ENCODE measurements at regions not wholly inside any gene's neighbourhood (a gene's known extent, or its start where the extent isn't known, plus 50 kb on each side); places are given as distances from the start of the nearest gene placed in this dataset.

DNA sequence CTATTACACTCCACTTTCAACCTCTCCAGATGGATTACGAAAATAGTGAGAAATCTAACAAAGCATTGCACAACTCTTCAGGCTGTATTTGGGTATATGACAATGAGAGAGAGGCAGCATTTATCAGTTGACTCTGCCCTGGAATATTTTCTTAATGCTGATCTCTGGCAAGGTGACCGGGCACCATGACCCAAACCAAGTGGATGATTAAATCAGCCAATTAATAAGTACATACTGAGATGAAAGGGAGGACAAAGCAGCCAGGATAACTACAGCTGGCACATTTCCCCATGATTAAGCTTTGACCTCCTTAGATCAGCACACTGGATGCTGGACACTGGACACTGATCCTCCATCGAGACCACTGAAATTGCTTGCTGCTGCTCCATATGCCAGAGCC lies 218.2 kb downstream of the ASCL1 start:
- no peak overlapping the region for H3K14ac ChIP-seq (ENCODE audit: low read length)
- no peaks in the 10 kb centered on the region for H3K9me3 ChIP-seq (ENCODE audit: insufficient read depth, low read depth, low read length)
- H2BK12ac ChIP-seq (ENCODE audit: low read length): no peak overlapping the region
- H3K4me1 ChIP-seq (ENCODE audit: control insufficient read depth in 1 of 2, insufficient read depth in 2 of 2, low read length in 2 of 2): no peaks in the 10 kb centered on the region
- no peak overlapping the region for H3K18ac ChIP-seq (ENCODE audit: low read length)
- H3K9ac ChIP-seq (ENCODE audit: low read length): no peak overlapping the region
- no peak overlapping the region for H3K4me3 ChIP-seq (ENCODE audit: low read depth, low read length)
- H3K4me2 ChIP-seq (ENCODE audit: low read length): no peak overlapping the region
- no peaks in the 10 kb centered on the region for H3K27me3 ChIP-seq (ENCODE audit: insufficient read depth, low read length)
- no peak overlapping the region for H2AFZ ChIP-seq (ENCODE audit: insufficient read depth, low read length, poor library complexity)
- DNase-seq: no peak
- H2BK120ac ChIP-seq (ENCODE audit: insufficient read depth, low read length, poor library complexity): no peak overlapping the region
- no peak overlapping the region for H4K8ac ChIP-seq (ENCODE audit: low read depth, low read length)
- H4K91ac ChIP-seq (ENCODE audit: low read depth, low read length): no peak overlapping the region
- H3K27ac ChIP-seq (ENCODE audit: low read depth, low read length): no peak overlapping the region
- no peak overlapping the region for H2AK5ac ChIP-seq (ENCODE audit: low read length)
- no peak overlapping the region for H3K23ac ChIP-seq (ENCODE audit: low read length)
- H3K4ac ChIP-seq (ENCODE audit: low read depth, low read length): no peak overlapping the region
- H3K79me2 ChIP-seq (ENCODE audit: control insufficient read depth, insufficient read depth, low read length, poor library complexity): no peaks in the 10 kb centered on the region
- no CpG with 5 or more reads among the region's 3 CpGs for WGBS (ENCODE audit: extremely low coverage, insufficient coverage, insufficient read length)
- H4K12ac ChIP-seq (ENCODE audit: low read depth, low read length): no peak overlapping the region
- no peak overlapping the region for H2BK5ac ChIP-seq (ENCODE audit: low read depth, low read length, poor library complexity)
- no peaks in the 10 kb centered on the region for H3K79me1 ChIP-seq (ENCODE audit: low read length)
- H3K36me3 ChIP-seq (ENCODE audit: control insufficient read depth in 1 of 2, insufficient read depth in 2 of 2, low read length in 2 of 2): no peaks in the 10 kb centered on the region

DNA sequence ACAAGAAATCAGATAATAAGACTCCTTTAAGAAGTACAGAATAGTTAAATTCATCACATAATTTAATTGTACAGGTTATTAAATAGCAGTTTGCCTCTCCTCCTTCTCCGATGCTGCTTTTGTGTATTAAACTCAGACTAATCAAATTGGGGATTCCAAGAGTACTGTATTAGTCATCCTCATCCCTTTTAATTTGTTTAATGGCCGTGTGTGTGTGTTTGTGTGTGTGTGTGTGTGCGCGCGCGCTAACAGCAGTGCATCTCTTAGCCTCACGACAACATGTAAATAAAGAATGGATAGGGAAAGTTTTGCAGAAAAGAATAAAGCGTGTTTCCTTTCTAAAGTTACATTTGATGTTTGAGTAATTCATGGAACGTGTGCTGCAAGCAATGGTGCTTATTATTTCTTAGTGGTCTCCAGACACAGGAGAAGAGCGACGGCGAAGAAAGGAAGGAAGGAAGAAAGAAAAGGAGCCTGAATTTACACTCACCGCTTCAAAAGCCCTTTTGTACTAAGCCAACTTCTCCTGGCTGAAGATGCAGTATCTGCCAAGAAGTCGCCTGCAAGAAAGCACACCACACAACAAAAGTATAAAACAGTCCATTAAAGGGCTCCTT lies 220.3 kb downstream of the ASCL1 start:
- Histone ChIP-seq H3K23ac (ENCODE audit: low read length) (no peak overlapping the region), H3K27ac (ENCODE audit: low read depth, low read length) (no peak overlapping the region)

DNA sequence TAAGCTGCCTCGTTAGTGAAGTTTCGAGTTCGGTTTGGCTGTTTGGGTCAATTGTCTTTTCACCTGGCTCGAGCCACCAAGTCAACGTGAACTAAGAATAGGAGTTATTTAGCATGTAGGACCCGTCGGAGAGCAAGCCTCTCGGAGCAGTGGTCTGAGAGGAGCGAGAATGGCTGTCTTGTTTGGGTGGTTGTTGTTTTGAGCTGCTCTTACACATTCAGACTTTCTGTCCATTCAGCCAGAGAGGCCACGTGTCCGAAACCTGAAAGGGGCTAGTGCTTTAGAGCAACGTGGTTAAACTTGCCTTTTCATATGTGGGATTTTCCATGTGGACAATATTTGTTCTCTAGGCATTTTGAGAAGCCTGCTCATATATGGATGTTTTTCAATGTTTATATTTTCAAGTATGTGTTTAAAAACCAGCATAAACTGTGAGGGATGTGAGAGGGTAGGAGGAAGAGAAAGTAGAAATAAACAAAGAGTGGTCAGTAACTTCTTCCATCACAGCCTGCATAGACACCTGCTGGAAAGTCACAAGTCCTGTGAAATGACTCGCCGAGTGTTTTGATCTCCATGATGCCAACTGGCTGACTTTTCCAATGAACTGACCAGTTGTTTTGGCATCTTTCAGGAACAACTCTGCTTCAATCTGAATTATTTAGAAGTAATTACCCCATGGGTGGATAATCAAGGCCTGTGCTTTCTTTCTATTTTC lies 221.0 kb downstream of the ASCL1 start:
- no peaks in the 10 kb centered on the region for H3K36me3 ChIP-seq (ENCODE audit: control insufficient read depth in 1 of 2, insufficient read depth in 2 of 2, low read length in 2 of 2)
- no peak overlapping the region for H2BK12ac ChIP-seq (ENCODE audit: low read length)
- H2BK5ac ChIP-seq (ENCODE audit: low read depth, low read length, poor library complexity): no peak overlapping the region
- no peak overlapping the region for H3K4me2 ChIP-seq (ENCODE audit: low read length)
- no peak for DNase-seq
- no peaks in the 10 kb centered on the region for H3K79me1 ChIP-seq (ENCODE audit: low read length)
- H4K8ac ChIP-seq (ENCODE audit: low read depth, low read length): no peak overlapping the region
- H2AK5ac ChIP-seq (ENCODE audit: low read length): no peak overlapping the region
- no peaks in the 10 kb centered on the region for H3K79me2 ChIP-seq (ENCODE audit: control insufficient read depth, insufficient read depth, low read length, poor library complexity)
- no peak overlapping the region for H3K18ac ChIP-seq (ENCODE audit: low read length)
- H3K14ac ChIP-seq (ENCODE audit: low read length): no peak overlapping the region
- H4K12ac ChIP-seq (ENCODE audit: low read depth, low read length): no peak overlapping the region
- no CpG with 5 or more reads among the region's 14 CpGs for WGBS (ENCODE audit: extremely low coverage, insufficient coverage, insufficient read length)
- no peak overlapping the region for H4K91ac ChIP-seq (ENCODE audit: low read depth, low read length)
- H3K27me3 ChIP-seq (ENCODE audit: insufficient read depth, low read length): no peaks in the 10 kb centered on the region
- H3K4me1 ChIP-seq (ENCODE audit: control insufficient read depth in 1 of 2, insufficient read depth in 2 of 2, low read length in 2 of 2): no peaks in the 10 kb centered on the region
- H2BK120ac ChIP-seq (ENCODE audit: insufficient read depth, low read length, poor library complexity): no peak overlapping the region
- no peaks in the 10 kb centered on the region for H3K9me3 ChIP-seq (ENCODE audit: insufficient read depth, low read depth, low read length)
- H3K4me3 ChIP-seq (ENCODE audit: low read depth, low read length): no peak overlapping the region
- no peak overlapping the region for H3K23ac ChIP-seq (ENCODE audit: low read length)
- H3K27ac ChIP-seq (ENCODE audit: low read depth, low read length): no peak overlapping the region
- no peak overlapping the region for H2AFZ ChIP-seq (ENCODE audit: insufficient read depth, low read length, poor library complexity)
- no peak overlapping the region for H3K4ac ChIP-seq (ENCODE audit: low read depth, low read length)
- H3K9ac ChIP-seq (ENCODE audit: low read length): no peak overlapping the region

More for the DNA sequence above, 220.3 kb downstream of the ASCL1 start:
- no peak for DNase-seq
- Histone ChIP-seq H3K4ac (ENCODE audit: low read depth, low read length) (no peak overlapping the region), H3K27me3 (ENCODE audit: insufficient read depth, low read length) (no peaks in the 10 kb centered on the region), H2BK120ac (ENCODE audit: insufficient read depth, low read length, poor library complexity) (no peak overlapping the region), H2BK12ac (ENCODE audit: low read length) (no peak overlapping the region), H4K12ac (ENCODE audit: low read depth, low read length) (no peak overlapping the region), H4K8ac (ENCODE audit: low read depth, low read length) (no peak overlapping the region), H3K14ac (ENCODE audit: low read length) (no peak overlapping the region), H3K9ac (ENCODE audit: low read length) (no peak overlapping the region), H3K4me1 (ENCODE audit: control insufficient read depth in 1 of 2, insufficient read depth in 2 of 2, low read length in 2 of 2) (no peaks in the 10 kb centered on the region), H3K4me2 (ENCODE audit: low read length) (no peak overlapping the region), H3K79me1 (ENCODE audit: low read length) (no peaks in the 10 kb centered on the region), H3K18ac (ENCODE audit: low read length) (no peak overlapping the region), H3K4me3 (ENCODE audit: low read depth, low read length) (no peak overlapping the region), H4K91ac (ENCODE audit: low read depth, low read length) (no peak overlapping the region), H3K36me3 (ENCODE audit: control insufficient read depth in 1 of 2, insufficient read depth in 2 of 2, low read length in 2 of 2) (no peaks in the 10 kb centered on the region), H2BK5ac (ENCODE audit: low read depth, low read length, poor library complexity) (no peak overlapping the region), H3K79me2 (ENCODE audit: control insufficient read depth, insufficient read depth, low read length, poor library complexity) (no peaks in the 10 kb centered on the region), H2AFZ (ENCODE audit: insufficient read depth, low read length, poor library complexity) (no peak overlapping the region), H2AK5ac (ENCODE audit: low read length) (no peak overlapping the region), H3K9me3 (ENCODE audit: insufficient read depth, low read depth, low read length) (no peaks in the 10 kb centered on the region)
- no CpG with 5 or more reads among the region's 14 CpGs for WGBS (ENCODE audit: extremely low coverage, insufficient coverage, insufficient read length)

DNA sequence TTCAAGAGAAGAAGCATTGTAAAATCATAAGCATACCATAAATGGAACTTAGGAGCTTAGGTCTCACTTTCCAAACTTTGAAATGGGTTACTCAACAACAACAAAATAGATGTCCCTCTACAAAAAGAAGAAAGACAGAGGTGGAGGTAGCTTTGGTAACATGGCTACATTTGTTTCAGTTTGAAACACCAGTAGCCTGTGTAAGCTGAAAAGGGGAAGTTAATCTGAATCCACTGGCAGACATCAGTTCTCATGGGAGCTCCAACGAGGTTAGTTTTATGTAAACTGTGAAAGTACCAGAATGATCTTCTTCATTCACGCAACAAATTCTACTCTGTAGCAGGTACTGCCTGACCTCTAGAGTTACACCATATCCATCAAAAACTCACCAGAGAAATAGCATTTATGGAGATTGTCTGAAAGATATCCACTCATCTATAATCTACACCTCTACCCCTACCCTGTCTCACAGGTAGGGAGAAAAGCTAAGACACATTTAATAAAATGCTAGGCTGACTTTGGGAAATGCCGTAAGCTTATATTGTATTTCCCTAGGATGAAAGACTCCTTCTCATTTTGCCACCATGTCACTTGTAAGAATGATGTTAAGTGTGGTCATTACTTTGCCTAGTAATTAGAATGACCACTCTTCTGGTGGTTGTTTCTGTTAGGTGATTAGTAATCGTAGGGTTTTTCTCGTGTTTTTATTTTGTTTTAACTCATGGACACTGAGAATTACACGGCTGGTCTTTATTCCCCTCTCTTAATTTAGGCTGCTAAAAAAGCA lies 224.1 kb downstream of the ASCL1 start:
- Histone ChIP-seq H3K9ac (ENCODE audit: low read length) (no peak overlapping the region), H4K12ac (ENCODE audit: low read depth, low read length) (no peak overlapping the region), H2BK120ac (ENCODE audit: insufficient read depth, low read length, poor library complexity) (no peak overlapping the region), H3K9me3 (ENCODE audit: insufficient read depth, low read depth, low read length) (no peaks in the 10 kb centered on the region), H3K23ac (ENCODE audit: low read length) (no peak overlapping the region), H3K27ac (ENCODE audit: low read depth, low read length) (no peak overlapping the region), H3K4me2 (ENCODE audit: low read length) (no peak overlapping the region), H2AFZ (ENCODE audit: insufficient read depth, low read length, poor library complexity) (no peak overlapping the region), H3K79me1 (ENCODE audit: low read length) (no peaks in the 10 kb centered on the region), H3K4me3 (ENCODE audit: low read depth, low read length) (no peak overlapping the region), H3K4ac (ENCODE audit: low read depth, low read length) (no peak overlapping the region), H3K36me3 (ENCODE audit: control insufficient read depth in 1 of 2, insufficient read depth in 2 of 2, low read length in 2 of 2) (no peaks in the 10 kb centered on the region), H3K4me1 (ENCODE audit: control insufficient read depth in 1 of 2, insufficient read depth in 2 of 2, low read length in 2 of 2) (no peaks in the 10 kb centered on the region), H4K91ac (ENCODE audit: low read depth, low read length) (no peak overlapping the region), H2BK12ac (ENCODE audit: low read length) (no peak overlapping the region), H3K14ac (ENCODE audit: low read length) (no peak overlapping the region), H2AK5ac (ENCODE audit: low read length) (no peak overlapping the region), H3K18ac (ENCODE audit: low read length) (no peak overlapping the region), H3K79me2 (ENCODE audit: control insufficient read depth, insufficient read depth, low read length, poor library complexity) (no peaks in the 10 kb centered on the region), H3K27me3 (ENCODE audit: insufficient read depth, low read length) (no peaks in the 10 kb centered on the region), H2BK5ac (ENCODE audit: low read depth, low read length, poor library complexity) (no peak overlapping the region), H4K8ac (ENCODE audit: low read depth, low read length) (no peak overlapping the region)
- DNase-seq: no peak
- WGBS (ENCODE audit: extremely low coverage, insufficient coverage, insufficient read length): no CpG with 5 or more reads among the region's 6 CpGs

Measured in trophoblast cell (in vitro differentiated cells and primary cell).